ENCODE measurements at regions not wholly inside any gene's neighbourhood (a gene's known extent, or its start where the extent isn't known, plus 50 kb on each side); places are given as distances from the start of the nearest gene placed in this dataset.

GRCh38 chr11:15446929-15447328 is 332.2 kb downstream of the INSC start:
- Histone ChIP-seq H3K27me3 (no peaks in the 10 kb centered on the region), H3K9me3 (replicated peaks in 1 of 3) (no peaks in the 10 kb centered on the region), H3K4me3 (no peak overlapping the region), H3K4me1 (replicated peaks in 1 of 2) (no peaks in the 10 kb centered on the region), H3K27ac (no peak overlapping the region), H3K36me3 (replicated peaks in 1 of 2) (no peaks in the 10 kb centered on the region)
- intact Hi-C loops (cut with DNase I): no loop called here
- WGBS, 4 donors: 56 to 73% (median 70%) methylated on average over 3 of the region's 3 CpGs
- TF ChIP-seq POLR2A (IDR thresholded peaks at IDR 0.05): no peak
- TF ChIP-seq CTCF (IDR thresholded peaks at IDR 0.05): no peak
- DNase-seq: no peak

GRCh38 chr11:15451713-15452112 is 337.0 kb downstream of the INSC start:
- 74 to 89% (median 84%) methylated on average over 2 of the region's 2 CpGs for WGBS, 4 donors
- H3K27me3 ChIP-seq: no peaks in the 10 kb centered on the region
- no peak for TF ChIP-seq POLR2A (IDR thresholded peaks at IDR 0.05)
- no peak for TF ChIP-seq CTCF (IDR thresholded peaks at IDR 0.05)
- H3K9me3 ChIP-seq (replicated peaks in 1 of 3): no peaks in the 10 kb centered on the region
- no peaks in the 10 kb centered on the region for H3K36me3 ChIP-seq (replicated peaks in 1 of 2)
- intact Hi-C loops (cut with DNase I): no loop called here
- no peaks in the 10 kb centered on the region for H3K4me1 ChIP-seq (replicated peaks in 1 of 2)
- no peak for DNase-seq
- H3K4me3 ChIP-seq: no peak overlapping the region
- no peak overlapping the region for H3K27ac ChIP-seq

GRCh38 chr11:15453211-15453765 is 338.6 kb downstream of the INSC start:
- H3K4me3 ChIP-seq: no peak overlapping the region
- no peaks in the 10 kb centered on the region for H3K4me1 ChIP-seq (replicated peaks in 1 of 2)
- TF ChIP-seq POLR2A (IDR thresholded peaks at IDR 0.05) (no peak), CTCF (IDR thresholded peaks at IDR 0.05) (no peak)
- no peaks in the 10 kb centered on the region for H3K9me3 ChIP-seq (replicated peaks in 1 of 3)
- H3K27me3 ChIP-seq: no peaks in the 10 kb centered on the region
- H3K36me3 ChIP-seq (replicated peaks in 1 of 2): no peaks in the 10 kb centered on the region
- WGBS, 4 donors: 84 to 89% (median 88%) methylated on average over 2 of the region's 2 CpGs
- no peak for DNase-seq
- H3K27ac ChIP-seq: no peak overlapping the region
- intact Hi-C loops (cut with DNase I): no loop called here

- intact Hi-C loops (cut with DNase I): no loop called here
- H3K27me3 ChIP-seq: no peaks in the 10 kb centered on the region
- H3K27ac ChIP-seq: no peak overlapping the region
- no peaks in the 10 kb centered on the region for H3K4me1 ChIP-seq (replicated peaks in 1 of 2)
- H3K36me3 ChIP-seq (replicated peaks in 1 of 2): no peaks in the 10 kb centered on the region
- DNase-seq: no peak
- TF ChIP-seq POLR2A (IDR thresholded peaks at IDR 0.05): no peak
- no peak for TF ChIP-seq CTCF (IDR thresholded peaks at IDR 0.05)
- 68 to 77% (median 76%) methylated on average over 4 of the region's 4 CpGs for WGBS, 4 donors
- no peak overlapping the region for H3K4me3 ChIP-seq
- no peaks in the 10 kb centered on the region for H3K9me3 ChIP-seq (replicated peaks in 1 of 3)
Observed at GRCh38 chr11:15468466-15468865, 353.7 kb downstream of the INSC start.
